Epithelial cell of proximal tubule (primary cell): ENCODE measurements at regions not wholly inside any gene's neighbourhood (a gene's known extent, or its start where the extent isn't known, plus 50 kb on each side); places are given as distances from the start of the nearest gene placed in this dataset.

Source experiments
- DNase-seq: peaks from one replicate; pipeline ENCODE4 v3.0.0-alpha.2; 2011; ENCODE audit warnings: low read depth
- H3K4me3 ChIP-seq: 2 replicates; pipeline ENCODE4 v1.5.1; 2011; ENCODE audit warnings: low read depth, mild to moderate bottlenecking, low read length
- CTCF ChIP-seq: conservative IDR thresholded peaks from 2 replicates; pipeline ENCODE4 v1.5.1; 2012; ENCODE audit warnings: low read depth, mild to moderate bottlenecking, low read length

- no peak overlapping the region for H3K4me3 ChIP-seq
- no peak for DNase-seq
- no peak for TF ChIP-seq CTCF
These were observed 68.4 kb upstream of the DUSP5 start for GRCh38 chr10:110429301-110429700.

- no peak overlapping the region for H3K4me3 ChIP-seq
- DNase-seq: no peak
- no peak for TF ChIP-seq CTCF
These were observed 67.1 kb upstream of the DUSP5 start for GRCh38 chr10:110430340-110431273.

- no peak for TF ChIP-seq CTCF
- DNase-seq: no peak
- no peak overlapping the region for H3K4me3 ChIP-seq
These were observed 66.0 kb upstream of the DUSP5 start for GRCh38 chr10:110431659-110432058.

GRCh38 chr10:110432084-110432483, 65.6 kb upstream of the DUSP5 start:
- H3K4me3 ChIP-seq: no peak overlapping the region
- TF ChIP-seq CTCF: no peak
- no peak for DNase-seq

- no peak for DNase-seq
- no peak overlapping the region for H3K4me3 ChIP-seq
- TF ChIP-seq CTCF: no peak
These were observed 64.7 kb upstream of the DUSP5 start for GRCh38 chr10:110432814-110433565.

GRCh38 chr10:110433740-110434139, 64.0 kb upstream of the DUSP5 start:
- no peak for TF ChIP-seq CTCF
- no peak overlapping the region for H3K4me3 ChIP-seq

More at GRCh38 chr10:110433740-110434139, 64.0 kb upstream of the DUSP5 start:
- DNase-seq: no peak
